IMR-90 (cell line): ENCODE measurements at regions not wholly inside any gene's neighbourhood (a gene's known extent, or its start where the extent isn't known, plus 50 kb on each side); places are given as distances from the start of the nearest gene placed in this dataset.

ENCODE experiments used
- ATAC-seq: fragments of 200-7000 bp; cut with Tn5 transposase; 2 replicates; pipeline ENCODE4 v1.9.1; 2020; ENCODE audit warnings: low read depth, mild to moderate bottlenecking, moderate library complexity
- BruUV-seq: library from RNA; stranded (reverse); fragments of 400-500 nt; replicated peaks from 2 replicates; lab custom pipeline; 2021; lab: Mats Ljungman, UMichigan
- CTCF ChIA-PET: fragments of 300-600 bp; formaldehyde crosslinking; extraction: SDS; loops from one replicate; lab custom pipeline; 2021; ENCODE audit warnings: antibody characterized with exemption; lab: Yijun Ruan, JAX
- POLR2A ChIA-PET: fragments of 300-600 bp; sonication (Branson Sonifier 250); formaldehyde crosslinking; loops from one replicate; lab custom pipeline; 2022; ENCODE audit warnings: antibody characterized with exemption; ENCODE audit not compliant: unreplicated experiment; lab: Charles Lee
- DNase-seq: peaks from one replicate; pipeline ENCODE4 v3.0.0; 2013
- H2AFZ ChIP-seq: replicated peaks from 2 replicates; pipeline ENCODE3; 2013; ENCODE audit warnings: low read length, mild to moderate bottlenecking; ENCODE audit not compliant: poor library complexity
- H2AK5ac ChIP-seq: 2 replicates; pipeline ENCODE4 v1.6.1; 2013; ENCODE audit warnings: low read depth, low read length, inconsistent platforms
- H2AK9ac ChIP-seq: replicated peaks from 2 replicates; pipeline ENCODE3; 2013; ENCODE audit warnings: mild to moderate bottlenecking, low read depth, low read length, moderate library complexity; ENCODE audit not compliant: poor library complexity
- H2BK120ac ChIP-seq: 2 replicates; pipeline ENCODE4 v1.6.1; 2013; ENCODE audit warnings: low read depth, low read length, inconsistent platforms
- H2BK15ac ChIP-seq: 3 replicates; pipeline ENCODE4 v1.6.1; 2013; ENCODE audit warnings: low read depth, low read length, inconsistent platforms
- H2BK20ac ChIP-seq: 2 replicates; pipeline ENCODE4 v1.6.1; 2013; ENCODE audit warnings: low read depth, mild to moderate bottlenecking, inconsistent platforms, low read length, moderate library complexity
- H2BK5ac ChIP-seq: 2 replicates; pipeline ENCODE4 v1.6.1; 2013; ENCODE audit warnings: mild to moderate bottlenecking, low read depth, low read length, inconsistent platforms; ENCODE audit not compliant: poor library complexity, severe bottlenecking
- H3K14ac ChIP-seq: replicated peaks from 2 replicates; pipeline ENCODE4 v1.6.1; 2013; ENCODE audit warnings: low read depth, low read length, inconsistent platforms
- H3K18ac ChIP-seq: 2 replicates; pipeline ENCODE4 v1.6.1; 2013; ENCODE audit warnings: low read depth, low read length, control low read depth
- H3K23ac ChIP-seq: 2 replicates; pipeline ENCODE4 v1.6.1; 2013; ENCODE audit warnings: low read depth, low read length, inconsistent platforms
- H3K27ac ChIP-seq: 2 replicates; pipeline ENCODE4 v1.5.1; 2013; ENCODE audit warnings: mild to moderate bottlenecking, control low read depth, low read length; ENCODE audit not compliant: insufficient read depth
- H3K27me3 ChIP-seq: 2 replicates; pipeline ENCODE4 v1.6.1; 2013; ENCODE audit warnings: low read length; ENCODE audit not compliant: control insufficient read depth, insufficient read depth
- H3K36me3 ChIP-seq: 2 replicates; pipeline ENCODE4 v1.6.1; 2013; ENCODE audit warnings: low read length, mixed read lengths; ENCODE audit not compliant: control insufficient read depth, insufficient read depth
- H3K4ac ChIP-seq: 2 replicates; pipeline ENCODE4 v1.6.1; 2013; ENCODE audit warnings: low read depth, low read length, inconsistent platforms
- H3K4me1 ChIP-seq: 2 replicates; pipeline ENCODE4 v1.6.1; 2013; ENCODE audit warnings: low read length, mixed read lengths; ENCODE audit not compliant: control insufficient read depth, insufficient read depth
- H3K4me2 ChIP-seq: 2 replicates; pipeline ENCODE4 v1.6.1; 2013; ENCODE audit warnings: low read depth, mild to moderate bottlenecking, control low read depth, low read length, moderate library complexity
- H3K4me3 ChIP-seq: 2 replicates; pipeline ENCODE4 v1.5.1; 2013; ENCODE audit warnings: low read depth, mild to moderate bottlenecking, control low read depth, low read length, moderate library complexity; ENCODE audit not compliant: insufficient read depth
- H3K56ac ChIP-seq: 2 replicates; pipeline ENCODE4 v1.6.1; 2013; ENCODE audit warnings: low read length, inconsistent platforms; ENCODE audit not compliant: insufficient read depth; ENCODE audit errors: extremely low read depth
- H3K79me1 ChIP-seq, 2 experiments: 2 replicates each; pipeline ENCODE4 v1.6.1; 2013; ENCODE audit warnings: low read length in 2 of 2, inconsistent platforms in 1 of 2, low read depth in 1 of 2
- H3K9ac ChIP-seq: 2 replicates; pipeline ENCODE4 v1.6.1; 2013; ENCODE audit warnings: low read depth, low read length, control low read depth
- H3K9me1 ChIP-seq: 2 replicates; pipeline ENCODE4 v1.6.1; 2013; ENCODE audit warnings: low read length, inconsistent platforms; ENCODE audit not compliant: insufficient read depth
- H3K9me3 ChIP-seq: 2 replicates; pipeline ENCODE4 v1.6.1; 2013; ENCODE audit warnings: low read length; ENCODE audit not compliant: control insufficient read depth, insufficient read depth
- H4K20me1 ChIP-seq: 2 replicates; pipeline ENCODE4 v1.6.1; 2013; ENCODE audit warnings: low read length, inconsistent platforms; ENCODE audit not compliant: insufficient read depth
- H4K5ac ChIP-seq: 2 replicates; pipeline ENCODE4 v1.6.1; 2013; ENCODE audit warnings: mild to moderate bottlenecking, low read depth, low read length, control low read depth
- H4K8ac ChIP-seq, 2 experiments: 2 replicates each; pipeline ENCODE4 v1.6.1; 2013; ENCODE audit warnings: low read depth in 2 of 2, low read length in 2 of 2, control low read depth in 1 of 2, inconsistent platforms in 1 of 2
- H4K91ac ChIP-seq: 2 replicates; pipeline ENCODE4 v1.6.1; 2013; ENCODE audit warnings: low read depth, low read length, inconsistent platforms; ENCODE audit not compliant: insufficient read depth
- BHLHE40 ChIP-seq: fragments of 150-350 bp; IDR thresholded peaks from 2 replicates; pipeline ENCODE4 v1.6.1; 2016; ENCODE audit warnings: mild to moderate bottlenecking, low read depth, low read length
- CHD1 ChIP-seq: IDR thresholded peaks from 2 replicates; pipeline ENCODE4 v1.6.1; 2012; ENCODE audit warnings: low read depth, low read length, improper control_type of control experiment
- MAFK ChIP-seq: IDR thresholded peaks from 2 replicates; pipeline ENCODE4 v1.6.1; 2012; ENCODE audit warnings: low read depth, low read length, improper control_type of control experiment
- RAD21 ChIP-seq: IDR thresholded peaks from 2 replicates; pipeline ENCODE4 v1.6.1; 2012; ENCODE audit warnings: low read length, improper control_type of control experiment
- WGBS, 2 experiments: methylation state at CpG; one replicate each; pipeline versions ENCODE4 v1.1.5 to v1.1.7; 2013; ENCODE audit warnings: missing lambda C conversion rate in 2 of 2; ENCODE audit not compliant: insufficient read length in 1 of 2; ENCODE audit errors: extremely low coverage in 2 of 2; 5-methylcytosine and 5-hydroxymethylcytosine counted together
- dilution Hi-C: fragments of 300-500 bp; cut with HindIII; formaldehyde crosslinking; loops from one replicate; pipeline ENCODE4 v1.14.3; 2018; ENCODE audit warnings: low sequenced_read_pairs; ENCODE audit not compliant: unreplicated experiment
- in situ Hi-C: fragments of 300-500 bp; cut with MboI; formaldehyde crosslinking; loops from 3 replicates; pipeline ENCODE4 v1.14.3; 2019; ENCODE audit warnings: low sequenced_read_pairs, inconsistent platforms, mixed read lengths
- intact Hi-C: fragments of 100-400 bp; cut with micrococcal nuclease; formaldehyde crosslinking; loops from 2 replicates; pipeline ENCODE4 v1.10.0; 2022

DNA sequence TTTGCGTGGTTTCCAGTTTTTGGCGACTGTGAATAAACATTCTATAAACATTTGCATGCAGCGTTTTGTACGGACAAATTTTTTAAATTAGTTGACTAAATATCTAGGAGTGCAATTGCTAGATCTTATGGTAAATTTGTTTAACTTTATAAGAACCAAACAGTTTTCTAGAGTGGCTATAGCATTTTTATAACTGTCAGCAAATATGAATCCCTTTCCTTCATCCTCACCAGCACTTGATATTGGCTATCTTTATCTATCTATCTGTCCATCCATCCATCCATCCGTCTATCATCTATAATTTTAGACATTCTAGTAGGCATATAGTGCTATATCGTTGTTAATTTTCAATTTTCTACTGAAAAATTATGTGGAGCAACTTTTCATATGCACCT, 158.4 kb upstream of the CHRNA7 start:
- ChIA-PET CTCF (no interaction called here), POLR2A (no interaction called here)
- no peak overlapping the region for H4K8ac ChIP-seq
- no peak overlapping the region for H3K4me3 ChIP-seq
- DNase-seq (no peak), ATAC-seq (no peak)
- H2BK5ac ChIP-seq: no peak overlapping the region
- H3K4me2 ChIP-seq: no peak overlapping the region
- H3K4me1 ChIP-seq: no peaks in the 10 kb centered on the region
- peaks cover 5% of the 10 kb centered on the region; the same call in 1 of the 2 replicates for H3K27me3 ChIP-seq
- BruUV-seq: no TSS peak
- TF ChIP-seq BHLHE40: no peak
- 0 out of 2 replicates have a peak, but pooled peaks have one; percentile 9 for TF ChIP-seq MAFK
- TF ChIP-seq CHD1: no peak
- TF ChIP-seq RAD21: no peak
- H3K4ac ChIP-seq: no peak overlapping the region
- no peak overlapping the region for H3K56ac ChIP-seq
- no peak overlapping the region for H2AK5ac ChIP-seq
- no peak overlapping the region for H2BK20ac ChIP-seq
- no peaks in the 10 kb centered on the region for H3K9me3 ChIP-seq
- H3K36me3 ChIP-seq: no peaks in the 10 kb centered on the region
- no peaks in the 10 kb centered on the region for H4K20me1 ChIP-seq
- no peak overlapping the region for H2BK15ac ChIP-seq
- H4K91ac ChIP-seq: no peak overlapping the region
- H2AK9ac ChIP-seq: no peak overlapping the region
- H2AFZ ChIP-seq: no peak overlapping the region
- WGBS, 2 experiments: no CpG with 5 or more reads among the region's 6 CpGs
- no peak overlapping the region for H3K9ac ChIP-seq
- H3K23ac ChIP-seq: no peak overlapping the region
- H3K14ac ChIP-seq: no peak overlapping the region
- H4K5ac ChIP-seq: no peak overlapping the region
- intact Hi-C loops (no loop called here), in situ Hi-C loops (no loop called here), dilution Hi-C loops (no loop called here)
- H3K9me1 ChIP-seq: no peaks in the 10 kb centered on the region
- no peak overlapping the region for H3K27ac ChIP-seq
- H2BK120ac ChIP-seq: no peak overlapping the region
- H3K18ac ChIP-seq: no peak overlapping the region
- no peaks in the 10 kb centered on the region for H3K79me1 ChIP-seq
